ENCODE measurements at regions not wholly inside any gene's neighbourhood (a gene's known extent, or its start where the extent isn't known, plus 50 kb on each side); places are given as distances from the start of the nearest gene placed in this dataset.
"Not testable (repeated sequence)": the region's sequence is repeated elsewhere in the genome, so short reads cannot be mapped to it uniquely, and the experiment has no call there.

DNA sequence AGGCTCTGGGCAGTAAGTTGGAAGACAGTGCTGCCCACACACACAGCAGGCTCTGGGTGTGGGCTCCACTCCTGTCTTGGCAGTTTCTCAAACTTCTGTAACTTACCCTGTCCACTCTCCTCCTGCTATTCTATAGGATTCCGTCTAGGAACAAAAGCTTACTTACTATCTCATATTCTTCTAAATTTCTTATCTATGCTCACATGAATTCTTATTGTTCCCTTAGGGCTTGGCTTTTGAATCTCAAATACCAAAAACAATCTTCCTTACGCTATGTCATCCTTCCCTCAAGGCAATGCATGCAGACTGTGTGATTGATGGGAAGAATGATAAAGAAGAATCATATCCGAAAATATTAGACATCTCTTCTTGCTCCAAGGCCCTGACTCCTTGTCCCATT, 425.9 kb upstream of the ONECUT1 start:
- DNase-seq, result no peak

GRCh38 chr15:53213336-53213735, 423.2 kb upstream of the ONECUT1 start:
- no peak for DNase-seq

GRCh38 chr15:53212785-53213184, 422.6 kb upstream of the ONECUT1 start:
- no peak for DNase-seq

GRCh38 chr15:53210653-53211052, 420.5 kb upstream of the ONECUT1 start:
- DNase-seq, result no peak

DNA sequence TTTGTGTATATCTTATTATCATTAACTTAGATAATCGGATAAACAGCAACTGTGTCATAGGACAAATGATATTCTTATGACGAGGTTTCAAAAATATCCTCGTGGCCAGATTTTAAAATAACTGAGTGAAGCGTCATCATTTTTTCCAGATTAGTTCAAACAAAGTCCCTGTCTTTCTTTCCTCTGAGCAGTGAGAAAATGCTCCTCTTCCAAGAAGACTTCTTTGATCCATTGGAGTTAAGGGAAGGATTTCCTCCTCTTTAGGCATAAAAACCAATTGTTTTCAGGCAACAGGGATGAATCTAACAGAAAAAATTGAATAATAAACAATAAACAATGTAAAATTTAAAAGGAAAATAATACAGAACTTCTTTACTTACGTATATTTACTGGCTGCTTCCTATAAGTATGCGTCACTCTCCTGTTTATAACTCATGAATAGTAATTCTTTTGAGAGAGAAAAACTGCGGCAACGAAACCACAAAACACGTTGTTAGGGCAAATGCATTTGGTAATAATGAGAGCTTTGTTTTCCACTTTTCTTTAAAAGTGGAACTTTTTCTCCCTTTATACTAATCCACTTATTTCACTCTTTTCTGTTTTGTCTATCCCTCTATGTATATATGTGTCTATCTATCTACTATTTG, 419.4 kb upstream of the ONECUT1 start:
- DNase-seq, result no peak

DNA sequence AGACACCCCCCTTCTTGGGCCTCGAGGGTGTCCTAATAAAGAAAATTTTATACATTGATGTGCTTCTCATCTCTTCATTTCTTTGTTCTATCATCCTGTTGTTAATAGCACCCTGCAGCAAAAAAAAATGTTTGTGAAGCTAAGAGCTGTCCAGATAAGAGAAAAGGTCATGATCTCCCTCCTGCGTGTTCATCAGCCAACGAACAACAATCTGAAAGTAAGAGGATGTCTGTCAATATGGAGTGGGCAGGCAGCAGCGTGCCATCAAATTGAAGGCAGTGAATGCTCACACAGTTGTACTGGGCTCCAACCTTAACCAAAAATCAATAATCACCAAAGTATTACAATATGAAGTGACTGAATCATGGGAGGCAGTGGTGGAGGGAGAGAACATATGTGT, 418.6 kb upstream of the ONECUT1 start:
- no peak for DNase-seq

DNA sequence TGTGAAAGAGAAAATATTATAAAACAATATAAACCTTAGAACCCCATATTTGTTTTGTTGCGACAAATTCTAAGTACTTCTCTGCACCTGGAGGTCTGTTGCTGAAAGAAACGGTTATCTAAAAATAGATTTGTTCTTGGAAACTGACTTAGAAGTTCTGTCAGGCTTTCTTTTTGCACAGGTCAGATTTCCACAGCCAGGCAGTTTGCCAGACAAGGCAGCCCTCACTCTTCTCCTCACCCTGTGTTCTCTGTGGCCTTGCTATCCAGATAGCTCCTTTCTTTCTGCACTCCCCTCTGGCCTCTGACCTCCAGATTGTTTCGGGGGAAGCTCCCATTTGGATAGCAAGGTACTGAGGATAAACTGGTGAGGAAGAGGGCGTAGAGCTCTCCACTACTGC, 413.3 kb upstream of the ONECUT1 start:
- no peak for DNase-seq

DNA sequence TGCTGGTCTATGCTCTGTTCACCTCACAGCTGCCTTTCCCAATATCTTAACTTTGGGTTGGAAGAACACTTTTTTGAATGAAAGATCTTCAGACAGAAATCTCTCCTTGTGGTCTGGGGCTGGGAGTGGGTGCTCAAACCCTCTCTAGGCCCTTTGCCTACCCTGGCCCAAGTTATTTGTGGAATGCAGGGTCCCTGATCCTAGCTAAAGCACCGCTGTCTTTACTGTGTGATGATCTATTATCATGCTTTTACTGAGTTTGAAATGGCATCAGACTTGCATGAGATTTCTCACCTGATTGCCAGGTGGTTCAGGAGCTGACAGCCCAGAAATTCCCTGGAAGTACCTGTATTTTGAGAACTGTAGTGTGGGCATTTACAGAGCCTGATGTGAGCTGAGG, 412.7 kb upstream of the ONECUT1 start:
- DNase-seq, result no peak

GRCh38 chr15:53197426-53197839, 407.3 kb upstream of the ONECUT1 start:
- peak in 50 of 56 donors; percentile 2 to 75 (median 35) for DNase-seq

- DNase-seq, result no peak
Measured at GRCh38 chr15:53196788-53197187, 406.7 kb upstream of the ONECUT1 start.

- no peak for DNase-seq
Measured at GRCh38 chr15:53196242-53196641, 406.1 kb upstream of the ONECUT1 start.

GRCh38 chr15:53193149-53193548, 403.0 kb upstream of the ONECUT1 start:
- DNase-seq, result no peak

GRCh38 chr15:53189860-53190259, 399.7 kb upstream of the ONECUT1 start:
- no peak for DNase-seq

DNA sequence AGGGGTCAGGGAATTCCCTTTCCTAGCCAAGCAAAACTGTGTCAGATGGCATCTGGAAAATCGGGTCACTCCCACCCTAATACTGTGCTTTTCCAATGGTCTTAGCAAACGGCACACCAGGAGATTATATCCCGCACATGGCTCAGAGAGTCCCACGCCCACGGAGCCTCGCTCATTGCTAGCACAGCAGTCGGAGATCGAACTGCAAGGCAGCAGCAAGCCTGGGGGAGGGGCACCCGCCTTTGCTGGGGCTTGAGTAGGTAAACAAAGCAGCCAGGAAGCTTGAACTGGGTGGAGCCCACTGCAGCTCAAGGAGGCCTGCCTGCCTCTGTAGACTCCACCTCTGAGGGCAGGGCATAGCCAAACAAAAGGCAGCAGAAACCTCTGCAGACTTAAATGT, 393.3 kb upstream of the ONECUT1 start:
- not testable (repeated sequence) for DNase-seq

GRCh38 chr15:53171571-53171970, 381.4 kb upstream of the ONECUT1 start:
- DNase-seq, result no peak

DNA sequence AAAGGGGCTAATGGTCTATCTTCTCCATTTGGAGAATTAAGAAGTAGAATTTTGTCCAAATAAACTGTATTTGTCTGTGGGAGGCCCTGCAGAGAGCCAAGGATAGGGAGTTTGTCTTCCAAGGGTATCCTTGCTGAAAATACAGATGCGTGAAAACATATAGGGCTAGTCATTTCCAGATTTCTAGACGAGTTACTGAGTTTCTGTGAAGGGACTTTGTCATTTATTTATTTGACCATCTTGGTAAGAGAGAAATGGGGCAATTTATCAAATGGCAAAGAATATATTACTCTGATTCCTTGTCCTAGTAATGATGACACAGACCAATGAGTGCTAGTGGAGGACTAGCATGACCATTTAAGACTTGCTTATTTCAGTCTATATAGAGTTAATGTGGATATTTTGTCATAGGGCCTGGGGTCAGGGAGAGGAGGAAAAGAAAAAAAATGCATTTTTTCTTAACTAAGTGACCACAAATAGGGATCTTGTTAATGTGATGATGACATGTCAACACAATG, 376.6 kb upstream of the ONECUT1 start:
- no peak for DNase-seq

GRCh38 chr15:53165988-53166683, 376.0 kb upstream of the ONECUT1 start:
- DNase-seq, result no peak

DNA sequence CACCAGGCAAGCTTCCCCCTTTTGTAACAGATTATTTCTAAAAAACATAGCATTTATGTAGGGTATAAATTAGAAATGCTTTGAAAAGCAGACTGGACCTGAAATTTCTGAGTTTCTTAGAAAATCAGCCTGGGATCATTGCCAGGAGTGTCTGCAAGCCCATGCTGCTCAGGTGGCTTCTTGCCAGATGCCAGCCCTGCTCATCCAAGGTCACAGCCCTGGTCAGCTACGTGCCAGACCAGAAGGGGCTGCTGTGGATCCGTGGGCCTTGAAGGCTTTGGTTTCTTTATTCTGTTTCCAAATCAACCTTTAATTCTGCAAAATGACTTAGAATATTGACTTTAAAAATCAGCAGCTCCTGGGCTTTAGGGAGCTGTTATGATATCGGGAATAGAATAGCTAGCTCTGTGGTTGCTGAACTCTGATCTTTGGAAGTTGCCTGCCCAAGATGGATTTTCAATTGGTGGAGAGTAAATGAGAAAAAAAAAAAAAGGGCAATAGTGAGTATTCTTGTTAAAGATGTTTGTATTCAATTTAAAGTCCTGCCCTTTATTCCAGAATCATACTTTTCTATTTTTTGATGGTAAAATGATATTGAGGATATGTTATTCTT, 370.1 kb upstream of the ONECUT1 start:
- no peak for DNase-seq

- no peak for DNase-seq
Measured at GRCh38 chr15:53159458-53159857, 369.3 kb upstream of the ONECUT1 start.

DNA sequence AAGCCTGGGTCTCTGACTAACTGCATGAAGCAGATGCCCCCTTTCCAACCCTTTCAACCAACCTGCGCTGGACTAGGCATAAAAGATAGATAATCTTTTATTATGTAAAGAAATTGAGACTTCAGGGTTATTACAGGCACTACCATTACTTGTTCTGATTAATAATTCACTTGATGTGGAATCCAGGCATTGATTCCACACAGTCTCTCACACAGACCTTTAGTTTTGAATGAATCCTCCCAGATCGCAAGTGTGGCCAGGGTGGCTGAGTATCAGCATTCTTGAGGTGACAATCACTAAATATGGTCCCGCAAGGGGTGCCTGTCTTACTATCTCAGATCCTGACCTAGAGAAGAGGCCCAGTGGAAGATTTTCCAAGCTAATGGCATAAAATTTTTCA, 368.9 kb upstream of the ONECUT1 start:
- DNase-seq, result no peak

DNA sequence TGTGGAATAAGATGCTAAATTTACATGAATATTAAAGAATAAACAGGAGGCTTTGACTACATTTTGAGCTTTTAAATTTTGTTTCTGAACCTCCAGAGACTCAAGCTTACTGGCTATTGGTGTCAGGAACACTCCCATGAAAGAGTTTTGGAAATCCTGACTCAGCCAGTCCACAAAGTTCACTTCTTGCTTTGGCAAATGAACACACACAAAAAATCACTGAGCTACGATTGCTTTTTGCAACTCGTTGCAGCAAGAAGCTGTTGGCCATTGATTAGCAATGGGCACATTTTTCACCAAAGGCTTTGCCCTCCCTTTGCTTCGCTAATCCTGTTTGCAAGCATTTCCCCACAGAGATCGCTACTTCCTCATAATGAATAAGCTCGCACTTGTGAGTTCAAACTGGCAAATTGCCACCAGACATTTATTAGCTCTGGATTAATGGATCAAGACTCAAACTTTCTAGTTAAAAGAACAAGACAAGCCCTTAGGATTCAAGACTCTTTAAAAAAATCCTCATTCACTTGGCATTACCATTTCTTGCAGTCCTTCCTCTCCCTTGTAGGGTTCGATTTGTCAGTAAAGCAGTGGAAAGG, 343.2 kb upstream of the ONECUT1 start:
- no peak for DNase-seq

GRCh38 chr15:53130943-53131342, 340.8 kb upstream of the ONECUT1 start:
- no peak for DNase-seq

Data from nucleus accumbens (tissue), 56 donors.